ENCODE measurements at regions not wholly inside any gene's neighbourhood (a gene's known extent, or its start where the extent isn't known, plus 50 kb on each side); places are given as distances from the start of the nearest gene placed in this dataset.

GRCh38 chr15:91400481-91400880 lies 300.4 kb downstream of the SV2B start (continued):
- no peak for TF ChIP-seq RFX5 (IDR thresholded peaks at IDR 0.05; ENCODE audit: low read depth, low read length)
- TF ChIP-seq PAX8 (IDR thresholded peaks at IDR 0.05): no peak
- TF ChIP-seq HDGF (IDR thresholded peaks at IDR 0.05): no peak
- TF ChIP-seq CEBPB (IDR thresholded peaks at IDR 0.05; ENCODE audit: borderline replicate concordance in 1 of 2, low read depth in 2 of 2, low read length in 2 of 2): no peak
- no peak for TF ChIP-seq CBX5 (IDR thresholded peaks at IDR 0.05; ENCODE audit: low read depth)
- TF ChIP-seq FOXK2 (IDR thresholded peaks at IDR 0.05): no peak
- TF ChIP-seq NFYA (IDR thresholded peaks at IDR 0.05; ENCODE audit: borderline replicate concordance, low read depth, low read length): no peak
- no peak for TF ChIP-seq NBN (IDR thresholded peaks at IDR 0.05)

GRCh38 chr15:91407269-91407889 lies 307.3 kb downstream of the SV2B start:
- CTCF ChIA-PET: no interaction called here
- in situ Hi-C loops (cut with MboI) (no loop called here), intact Hi-C loops (cut with micrococcal nuclease; ENCODE audit: unreplicated experiment) (no loop called here)
- 14% methylated on average over 4 of the region's 4 CpGs for WGBS (ENCODE audit: insufficient coverage, insufficient replicate concordance, low lambda C conversion rate, missing lambda C conversion rate)
- Histone ChIP-seq H4K20me1 (ENCODE audit: control insufficient read depth, insufficient read depth) (no peaks in the 10 kb centered on the region), H3K27me3 (replicated peaks in 1 of 2; ENCODE audit: control insufficient read depth in 2 of 2, insufficient read depth in 2 of 2, low read length in 1 of 2) (no peaks in the 10 kb centered on the region), H3K79me2 (ENCODE audit: control insufficient read depth, insufficient read depth, low read length) (no peaks in the 10 kb centered on the region), H2AFZ (ENCODE audit: control insufficient read depth, low read depth, low read length) (no peak overlapping the region), H3K4me1 (ENCODE audit: control insufficient read depth, insufficient read depth, low read length) (no peaks in the 10 kb centered on the region), H3K27ac (ENCODE audit: control insufficient read depth, insufficient read depth) (no peak overlapping the region), H3K4me3 (no peak overlapping the region), H3K4me2 (ENCODE audit: control insufficient read depth, insufficient read depth) (no peak overlapping the region), H3K9me3 (replicated peaks; ENCODE audit: control insufficient read depth, insufficient read depth, low read length) (no peaks in the 10 kb centered on the region), H3K36me3 (ENCODE audit: control insufficient read depth in 2 of 2, insufficient read depth in 2 of 2, low read length in 1 of 2) (no peaks in the 10 kb centered on the region), H3K9ac (ENCODE audit: control insufficient read depth, insufficient read depth, low read length) (no peak overlapping the region)
- DNase-seq (ENCODE audit: low read depth, low spot score) (no peak), FAIRE-seq (no peak), ATAC-seq (no peak)
- TF ChIP-seq NFYB (IDR thresholded peaks at IDR 0.05; ENCODE audit: insufficient read depth, low read depth, low read length): no peak
- no peak for TF ChIP-seq YBX1 (IDR thresholded peaks at IDR 0.05)
- no peak for TF ChIP-seq BRCA1 (IDR thresholded peaks at IDR 0.05; ENCODE audit: low read depth, low read length)
- no peak for TF ChIP-seq BHLHE40 (IDR thresholded peaks at IDR 0.05; ENCODE audit: borderline replicate concordance in 1 of 2, low read depth in 2 of 2, low read length in 1 of 2)
- TF ChIP-seq CHD4 (IDR thresholded peaks at IDR 0.05): no peak
- no peak for TF ChIP-seq FOS (IDR thresholded peaks at IDR 0.05; ENCODE audit: borderline replicate concordance, extremely low read depth, insufficient read length)
- TF ChIP-seq SMC3 (IDR thresholded peaks at IDR 0.05; ENCODE audit: borderline replicate concordance, low read length): no peak
- no peak for TF ChIP-seq EP300 (IDR thresholded peaks at IDR 0.05; ENCODE audit: borderline replicate concordance in 1 of 2, control insufficient read depth in 1 of 2, low read depth in 2 of 2, low read length in 2 of 2)
- no peak for TF ChIP-seq ZBTB4 (CRISPR knock-in tag; IDR thresholded peaks at IDR 0.05)
- no peak for TF ChIP-seq POLR2A (IDR thresholded peaks at IDR 0.05; ENCODE audit: low read depth, low read length)
- TF ChIP-seq CREB1 (IDR thresholded peaks at IDR 0.05; ENCODE audit: low read depth): no peak
- no peak for TF ChIP-seq RELB (IDR thresholded peaks at IDR 0.05; ENCODE audit: low read depth)
- POLR2A ChIA-PET: no interaction called here
- RAD21 ChIA-PET (ENCODE audit: unreplicated experiment): no interaction called here
- BruUV-seq (replicated peaks): no TSS peak
- SMC1A ChIA-PET (ENCODE audit: uncharacterized antibody, unreplicated experiment): interaction anchor here (1.1 kb wide), 1 partner anchor 11 kb away, joined by 3 read pairs; no protein-coding TSS in a partner anchor
